ENCODE measurements at regions not wholly inside any gene's neighbourhood (a gene's known extent, or its start where the extent isn't known, plus 50 kb on each side); places are given as distances from the start of the nearest gene placed in this dataset.

DNA sequence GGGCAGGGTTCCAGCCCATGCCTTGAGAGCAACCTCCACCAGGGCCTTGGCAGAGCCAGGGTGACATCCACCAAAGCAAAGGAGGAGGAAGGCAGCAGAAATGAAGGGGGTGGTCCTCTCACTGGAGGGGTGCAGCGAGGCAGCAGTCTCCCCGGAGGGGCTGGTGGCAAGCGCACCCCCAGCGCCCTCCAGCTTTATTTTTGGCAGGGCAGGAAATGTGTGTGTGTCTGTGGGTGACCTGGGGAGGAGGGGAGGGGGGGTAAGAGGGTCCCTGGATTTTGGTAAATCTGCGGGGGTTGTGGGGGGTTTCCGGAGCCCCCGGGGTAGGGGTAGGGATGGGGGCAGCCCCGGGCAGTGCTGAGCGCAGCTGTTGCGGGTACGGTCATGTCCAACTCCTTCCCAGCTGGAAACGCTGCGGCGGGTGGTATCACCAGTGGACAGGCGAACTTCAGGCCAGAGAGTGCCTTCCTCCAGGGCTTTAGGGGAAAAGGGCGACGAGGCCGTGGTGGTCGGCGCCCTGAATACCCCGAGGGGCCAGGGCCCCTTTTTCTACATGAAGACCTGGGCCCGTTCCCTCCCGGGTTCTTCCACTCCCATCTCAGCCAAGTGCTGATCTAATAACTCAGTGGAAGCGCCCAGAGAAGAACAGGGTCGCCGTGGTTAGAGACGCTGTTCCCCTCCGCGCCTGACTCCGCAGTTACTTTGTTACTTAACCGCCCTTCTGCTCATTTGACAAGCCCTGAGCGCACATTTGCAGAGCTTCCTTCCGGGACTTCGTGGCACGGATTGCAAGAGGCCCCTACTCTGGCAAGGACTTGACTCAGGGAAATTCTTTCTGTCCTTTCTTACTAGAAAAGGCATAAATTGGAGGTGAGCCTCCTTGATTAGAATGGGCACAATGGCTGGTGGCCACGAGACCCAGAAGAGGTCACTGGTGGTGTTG is 55.2 kb downstream of the FOS start:
- DNase-seq: peak; percentile 80

GRCh38 chr14:75334549-75335051 is 56.0 kb downstream of the FOS start:
- peak; percentile 16 for DNase-seq

DNA sequence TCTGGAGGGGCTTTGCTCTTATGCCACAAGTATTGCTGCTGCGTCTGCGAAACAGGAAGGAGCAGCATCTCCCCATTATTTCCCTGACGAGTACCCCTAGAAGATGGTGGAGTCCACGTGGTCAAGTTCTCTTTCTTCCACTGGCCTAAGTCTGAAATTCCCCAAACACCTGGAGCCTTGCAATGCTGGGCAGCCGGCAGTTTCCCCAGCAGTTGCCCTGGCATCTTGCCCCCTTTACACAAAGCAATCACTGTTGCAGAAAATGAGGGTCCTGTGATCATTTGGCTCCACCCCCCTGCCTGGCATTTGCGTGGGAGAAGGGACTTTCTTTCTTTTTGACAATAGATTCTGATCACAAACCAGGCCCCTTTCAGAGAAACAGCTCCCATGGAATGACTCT is 56.9 kb downstream of the FOS start:
- no peak for DNase-seq

DNA sequence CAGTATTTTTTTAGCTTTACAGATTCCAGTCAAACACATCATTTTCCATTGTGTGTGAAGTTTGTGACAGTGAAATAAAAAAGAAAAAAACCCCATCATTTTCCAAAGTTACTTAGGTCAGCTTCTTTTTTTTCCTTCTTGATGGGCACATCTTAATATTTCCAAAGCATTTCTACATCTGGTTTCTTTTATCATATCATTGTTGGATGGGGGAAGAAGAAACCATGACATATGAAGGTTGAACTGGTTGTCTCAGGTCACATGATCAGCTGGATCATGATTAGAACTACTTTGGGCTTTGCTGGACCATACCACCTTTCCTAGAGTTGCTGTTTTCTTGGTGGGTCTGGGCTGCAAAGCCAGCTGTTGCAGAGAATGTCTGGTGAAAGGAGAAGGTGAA is 59.8 kb downstream of the FOS start:
- no peak for DNase-seq

DNA sequence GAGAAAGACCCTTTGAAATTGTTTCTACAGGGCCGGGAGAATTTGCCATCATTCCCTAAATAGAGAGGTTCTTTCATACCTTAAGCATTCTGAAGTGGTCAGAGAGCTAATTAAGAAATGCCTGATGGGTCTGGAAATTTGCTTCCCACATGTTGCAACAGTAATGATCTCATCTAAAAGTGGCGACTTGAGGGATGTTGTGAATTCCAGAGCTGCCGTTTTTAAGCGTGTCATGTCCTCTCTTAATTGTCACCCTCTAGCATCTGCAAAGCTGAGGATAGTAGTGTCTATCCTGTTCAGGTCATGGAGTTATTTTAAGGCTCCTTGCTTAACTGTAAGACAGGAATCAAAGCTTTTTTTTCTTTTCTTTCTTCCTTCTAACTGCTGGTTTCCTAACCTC is 60.4 kb downstream of the FOS start:
- DNase-seq: no peak

DNA sequence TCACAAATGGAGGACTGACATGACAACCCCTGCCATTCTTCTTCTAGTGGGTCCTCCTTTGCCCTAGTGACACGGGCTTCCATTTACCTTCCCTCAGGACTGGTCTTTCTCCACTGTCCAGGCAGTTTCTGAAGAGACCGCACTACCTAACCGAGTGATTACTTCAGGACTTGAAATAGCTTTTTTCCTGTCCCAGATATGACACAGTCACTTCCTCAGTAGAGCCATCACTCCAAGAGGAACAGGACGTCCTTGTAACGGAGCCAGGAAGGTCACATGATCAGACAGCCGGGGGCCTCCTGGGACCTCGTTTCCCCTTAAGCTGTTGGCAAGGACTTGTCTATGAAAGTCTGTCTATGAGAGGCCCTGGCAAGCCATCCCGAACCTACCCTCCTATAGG is 62.3 kb downstream of the FOS start:
- no peak for DNase-seq

DNA sequence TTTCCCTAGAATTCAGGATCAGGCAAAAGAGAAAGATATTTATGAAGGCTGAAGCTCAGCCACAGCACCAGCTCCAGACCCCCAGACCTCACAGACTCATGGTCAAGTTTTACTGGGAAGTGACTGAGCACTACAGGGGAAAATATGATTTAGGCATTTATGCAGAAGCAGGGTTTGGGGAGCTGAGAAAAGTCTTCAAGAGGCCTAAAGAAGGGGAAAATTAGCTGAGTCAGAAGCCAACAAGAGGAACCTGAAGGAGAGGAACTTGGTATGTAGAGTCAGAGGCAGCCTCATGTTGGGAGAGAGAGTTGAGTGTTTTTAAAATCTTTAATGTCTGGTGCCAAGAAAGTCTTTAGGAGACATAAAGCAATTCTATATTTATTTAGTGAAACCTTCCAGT is 63.0 kb downstream of the FOS start:
- DNase-seq: no peak

DNA sequence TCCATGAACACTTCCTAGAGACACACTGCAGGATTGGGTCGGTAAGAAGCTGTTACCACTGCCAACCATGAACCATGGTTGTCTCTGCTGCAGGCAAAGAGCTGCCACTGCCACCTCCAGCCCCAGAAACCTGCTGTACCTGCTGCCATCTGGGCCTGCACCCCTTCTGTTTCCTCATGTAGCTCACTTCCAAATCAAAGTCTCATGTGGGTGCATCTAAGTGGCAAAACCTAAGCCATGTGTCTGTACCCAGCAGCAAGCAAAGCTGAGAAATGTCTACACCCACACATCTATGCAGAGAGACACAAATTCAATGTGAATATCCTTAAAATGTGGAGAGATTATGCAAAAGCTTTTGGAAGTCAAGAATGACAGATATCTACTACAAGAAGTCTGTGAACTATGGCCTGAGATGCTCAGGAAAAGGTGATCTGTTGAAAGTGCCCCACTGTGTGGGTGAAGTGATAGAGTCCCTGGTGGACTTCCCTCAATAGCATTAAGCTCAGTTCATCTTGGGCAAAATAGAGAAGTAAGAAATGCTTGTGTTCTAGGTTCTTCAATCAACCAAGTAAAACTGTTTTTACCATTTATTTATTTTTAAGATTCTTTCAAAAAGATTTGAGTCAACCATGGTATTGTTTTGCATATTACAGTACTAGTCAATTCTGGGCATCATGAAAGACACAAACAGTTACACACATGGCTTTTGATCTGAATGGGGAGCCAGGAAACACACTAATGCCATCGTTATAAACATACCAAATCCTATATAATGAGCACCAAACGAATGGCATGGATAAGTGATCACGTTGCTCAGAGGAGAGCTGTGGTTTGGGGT is 64.4 kb downstream of the FOS start:
- no peak for DNase-seq

DNA sequence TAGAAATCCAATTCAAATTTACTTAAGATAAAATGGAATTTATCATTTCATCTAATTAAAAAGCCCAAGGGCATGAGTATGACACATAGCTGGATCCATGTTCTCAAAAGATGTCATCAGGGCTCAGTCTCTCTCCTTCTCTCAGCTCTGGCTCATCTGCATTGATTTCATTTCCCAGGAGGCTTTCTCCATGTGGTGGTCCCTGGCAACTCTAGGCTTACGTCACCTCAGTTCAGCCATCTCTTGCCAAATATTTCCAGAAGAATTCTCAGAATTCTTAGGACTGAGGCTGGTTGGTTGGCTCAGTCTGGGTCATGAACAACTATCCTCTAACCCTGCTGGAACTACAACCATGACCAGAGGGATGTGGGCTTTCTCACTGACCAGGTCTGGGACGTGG is 65.3 kb downstream of the FOS start:
- no peak for DNase-seq

DNA sequence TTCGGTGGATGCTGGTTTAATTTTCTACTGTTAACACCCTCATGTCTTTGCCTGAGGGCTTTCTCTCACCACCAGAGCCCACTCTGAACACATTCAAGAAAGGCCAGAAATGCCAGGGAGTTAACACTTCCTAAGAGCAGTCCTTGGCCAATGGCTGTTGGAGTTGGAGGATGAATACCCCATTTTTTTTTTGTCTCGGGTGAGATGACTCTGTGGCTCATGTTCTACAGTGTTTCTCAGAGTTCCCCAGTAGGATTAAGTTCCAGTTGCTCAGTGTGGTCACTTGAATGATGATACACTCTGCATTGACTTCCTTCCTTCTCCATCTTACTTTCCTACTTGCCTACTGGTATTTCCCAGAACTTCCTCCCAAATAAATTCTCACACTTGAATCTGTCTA is 65.8 kb downstream of the FOS start:
- no peak for DNase-seq

DNA sequence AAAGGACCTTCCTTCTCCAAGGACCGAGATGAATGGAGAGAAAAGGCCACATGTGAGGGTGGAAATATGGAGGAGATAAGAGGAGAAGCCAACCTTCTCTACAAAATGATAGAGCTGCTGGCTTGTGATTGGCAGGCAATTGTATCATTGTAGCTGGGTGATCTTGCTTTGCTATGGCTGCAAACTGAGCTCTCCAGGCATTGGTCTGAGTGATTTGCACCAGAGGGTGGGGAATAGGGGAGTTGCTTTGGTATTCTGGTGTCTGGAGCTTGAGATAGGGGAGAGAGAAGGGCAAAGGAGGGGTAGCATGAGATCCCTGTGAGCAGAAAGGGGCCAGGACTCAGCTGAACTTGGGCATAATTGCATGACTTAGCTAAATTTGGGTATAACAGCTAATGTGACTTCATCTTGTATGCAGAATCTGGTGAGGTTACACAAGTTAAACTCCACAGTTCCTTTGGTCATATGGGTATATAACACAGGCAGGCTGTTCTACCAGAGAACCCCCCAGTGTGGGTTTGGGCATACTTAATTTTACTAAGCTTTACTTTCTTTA is 72.0 kb downstream of the FOS start:
- no peak for DNase-seq

- DNase-seq: no peak
These were observed 68.7 kb upstream of the JDP2 start for GRCh38 chr14:75359098-75359497.

GRCh38 chr14:75361041-75361440 is 66.8 kb upstream of the JDP2 start:
- DNase-seq: no peak

DNA sequence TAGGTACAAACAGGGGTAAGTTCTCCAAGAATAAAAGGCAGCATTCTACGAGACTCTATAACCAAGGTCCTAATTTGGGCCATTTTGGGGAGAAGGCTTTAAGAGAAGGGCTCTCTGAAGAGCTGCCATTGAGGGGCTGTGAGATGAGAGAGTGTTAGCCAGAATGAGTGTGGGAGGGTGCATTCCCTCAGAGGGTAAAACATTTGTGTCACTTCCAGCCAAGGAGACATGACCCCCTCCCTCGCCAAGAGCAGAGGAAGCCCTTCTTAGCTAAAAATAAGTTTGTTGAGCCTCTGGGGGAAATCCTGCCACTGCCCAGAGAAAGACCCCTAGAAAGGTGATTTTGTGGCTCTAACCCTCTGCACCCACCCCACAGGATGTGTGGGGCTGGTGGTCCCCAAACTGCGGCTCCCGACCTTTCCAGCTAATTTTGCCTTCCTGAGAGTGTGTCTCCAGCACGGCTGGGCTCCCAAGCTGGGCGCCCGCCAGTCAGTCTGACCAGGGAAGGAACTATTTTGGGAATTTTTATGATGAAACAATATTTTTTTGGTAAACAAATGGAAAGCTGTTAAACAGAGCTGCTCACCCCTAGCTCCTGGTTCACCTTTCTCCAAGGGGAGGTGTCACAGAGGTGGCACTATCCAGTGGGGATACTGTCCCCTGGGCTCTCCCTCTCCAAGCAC is 65.9 kb upstream of the JDP2 start:
- DNase-seq: no peak

- no peak for DNase-seq
These were observed 64.7 kb upstream of the JDP2 start for GRCh38 chr14:75363130-75363529.

DNA sequence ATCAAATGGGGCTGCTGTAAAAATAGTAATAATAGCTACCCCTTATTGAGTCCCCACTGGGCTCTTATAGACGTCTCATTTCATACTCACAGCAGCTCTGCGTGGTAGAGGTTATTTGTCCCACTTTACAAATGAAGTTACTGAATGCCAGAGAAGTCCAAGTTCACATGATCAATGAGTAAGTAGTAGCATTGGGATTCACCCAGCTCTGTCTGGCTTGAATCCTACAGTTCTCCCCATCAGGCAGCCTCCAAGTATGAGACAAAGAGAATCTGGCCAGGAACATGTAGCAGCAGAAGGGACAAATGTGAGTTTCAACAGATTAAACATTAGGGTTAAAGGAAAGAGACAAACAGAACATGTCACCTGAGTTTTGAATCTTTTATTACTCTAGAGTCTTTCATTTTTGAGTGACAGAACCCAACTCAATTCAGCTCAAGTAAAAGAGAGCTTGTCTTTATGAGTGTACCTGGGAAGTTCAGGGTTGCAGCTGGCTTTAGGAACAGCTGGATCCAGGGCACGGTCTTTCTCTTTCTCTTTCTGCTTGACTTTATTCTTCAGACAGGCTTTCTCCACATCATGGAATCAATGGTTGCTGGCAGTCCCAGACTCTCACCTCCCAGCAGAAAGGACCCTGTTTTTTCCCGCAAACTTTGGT is 64.1 kb upstream of the JDP2 start:
- DNase-seq: no peak

DNA sequence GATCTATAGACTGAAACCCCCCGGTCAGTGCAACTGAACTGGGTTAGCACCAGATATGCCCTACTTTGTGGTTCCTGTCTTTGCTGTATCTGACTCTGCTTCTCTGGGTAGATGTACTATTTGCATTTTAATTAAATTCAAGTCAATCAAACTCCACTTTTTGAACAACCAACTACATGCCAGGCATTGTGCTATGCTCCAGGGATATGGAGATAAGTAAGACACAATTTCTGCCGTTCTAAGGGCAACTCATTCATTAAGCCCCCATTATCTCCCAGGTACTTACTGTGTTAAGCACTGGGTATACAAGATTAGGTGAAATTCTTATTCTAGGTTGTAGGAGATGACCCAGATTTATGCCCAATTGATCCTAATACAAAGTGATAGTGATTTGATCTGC is 62.7 kb upstream of the JDP2 start:
- no peak for DNase-seq

GRCh38 chr14:75366963-75367362 is 60.9 kb upstream of the JDP2 start:
- no peak for DNase-seq

GRCh38 chr14:75368333-75368732 is 59.5 kb upstream of the JDP2 start:
- DNase-seq: no peak

GRCh38 chr14:75369506-75369905 is 58.3 kb upstream of the JDP2 start:
- DNase-seq: no peak

DNA sequence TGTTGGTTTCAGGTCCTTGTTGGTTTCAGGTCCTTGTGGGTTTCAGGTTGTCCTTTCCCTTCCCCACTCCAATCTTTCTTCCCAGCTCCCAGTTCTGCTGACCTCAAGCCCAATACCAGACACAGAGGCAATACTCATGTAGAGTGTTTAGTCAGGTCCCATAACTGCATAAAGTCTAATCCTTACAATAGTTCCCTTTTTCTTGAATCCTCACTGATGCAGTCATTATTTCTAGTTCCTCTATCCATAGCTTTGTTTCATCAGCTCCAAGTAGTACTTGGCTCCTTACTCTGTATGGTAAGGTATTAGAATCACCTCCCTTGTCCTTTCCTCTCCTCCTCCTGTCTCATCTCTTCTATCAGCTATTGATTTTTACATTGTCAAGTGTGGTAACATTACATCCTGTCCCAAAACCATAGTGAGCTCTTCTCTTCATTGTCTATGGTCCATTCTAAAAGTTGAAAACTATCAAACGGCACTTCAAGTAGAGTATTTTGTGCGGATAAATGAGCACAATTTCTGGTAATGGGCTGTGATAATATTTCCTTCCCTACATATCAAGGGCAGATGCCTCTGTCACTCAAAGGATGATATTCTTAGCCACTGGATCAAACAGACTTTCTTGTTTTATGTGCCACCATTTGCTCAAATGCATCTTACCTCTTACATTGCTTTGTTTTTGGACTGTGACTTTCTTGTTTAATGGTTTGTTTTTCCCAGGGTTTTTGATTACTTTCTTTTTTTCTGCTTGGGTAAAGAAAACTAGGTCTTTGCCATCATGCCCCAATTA is 57.2 kb upstream of the JDP2 start:
- DNase-seq: no peak

DNA sequence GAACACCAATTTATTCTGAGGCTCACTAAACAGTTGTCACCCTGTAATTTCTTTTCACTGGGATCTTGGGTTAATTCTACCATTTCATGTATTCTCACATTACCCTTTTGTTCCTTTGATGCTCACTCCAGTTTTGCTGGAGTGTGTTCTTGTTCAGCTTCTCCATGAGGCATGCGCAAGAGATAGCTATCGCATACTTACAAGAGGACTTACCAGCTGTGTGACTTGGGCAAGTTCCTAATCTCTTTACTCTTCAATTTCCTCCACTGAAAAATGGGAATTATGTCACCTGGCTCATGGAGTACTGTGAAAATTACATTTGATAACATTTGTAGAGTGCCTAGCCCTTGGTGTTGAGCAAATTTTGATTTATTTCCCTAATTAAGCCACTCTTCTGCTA is 56.5 kb upstream of the JDP2 start:
- DNase-seq: no peak

Measured in CD4-positive, alpha-beta T cell treated with Interleukin-6 for 4 hours (primary cell).